ENCODE measurements at regions not wholly inside any gene's neighbourhood (a gene's known extent, or its start where the extent isn't known, plus 50 kb on each side); places are given as distances from the start of the nearest gene placed in this dataset.

DNA sequence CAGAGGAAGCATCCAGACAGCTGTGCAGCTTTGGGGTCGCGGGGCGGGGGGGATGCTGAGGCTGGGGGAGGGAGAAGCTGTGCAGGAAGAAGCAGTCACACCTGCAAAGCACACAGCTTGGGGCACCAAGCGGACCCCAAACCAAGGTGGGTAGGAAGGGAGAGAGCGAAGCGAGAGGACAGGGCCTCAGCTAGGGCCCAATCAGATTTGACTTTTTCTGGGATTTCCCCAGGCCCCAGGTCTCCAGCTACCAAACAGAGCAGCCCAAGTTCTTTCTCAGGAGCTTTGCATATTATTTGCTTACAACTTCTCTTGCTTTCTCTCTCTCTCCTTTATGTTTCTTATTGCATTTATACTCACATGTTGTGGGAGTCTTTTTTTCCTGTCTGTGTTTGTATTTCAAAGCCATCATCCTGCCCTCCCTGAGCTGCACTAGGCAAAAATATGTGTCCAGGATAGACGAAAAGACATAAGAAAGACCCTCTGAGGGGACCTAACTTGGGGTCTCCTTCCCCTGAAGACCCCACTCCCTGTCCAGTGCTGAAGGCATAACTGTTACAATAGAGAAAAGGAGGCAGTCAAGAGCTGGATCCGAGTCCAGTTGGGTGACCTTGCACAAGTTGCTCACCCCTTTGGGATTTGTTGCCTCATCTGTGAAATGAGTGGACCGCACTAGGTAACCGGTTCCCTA lies 50.6 kb upstream of the SMNDC1 start:
- no peak for DNase-seq (ENCODE audit: low spot score)

DNA sequence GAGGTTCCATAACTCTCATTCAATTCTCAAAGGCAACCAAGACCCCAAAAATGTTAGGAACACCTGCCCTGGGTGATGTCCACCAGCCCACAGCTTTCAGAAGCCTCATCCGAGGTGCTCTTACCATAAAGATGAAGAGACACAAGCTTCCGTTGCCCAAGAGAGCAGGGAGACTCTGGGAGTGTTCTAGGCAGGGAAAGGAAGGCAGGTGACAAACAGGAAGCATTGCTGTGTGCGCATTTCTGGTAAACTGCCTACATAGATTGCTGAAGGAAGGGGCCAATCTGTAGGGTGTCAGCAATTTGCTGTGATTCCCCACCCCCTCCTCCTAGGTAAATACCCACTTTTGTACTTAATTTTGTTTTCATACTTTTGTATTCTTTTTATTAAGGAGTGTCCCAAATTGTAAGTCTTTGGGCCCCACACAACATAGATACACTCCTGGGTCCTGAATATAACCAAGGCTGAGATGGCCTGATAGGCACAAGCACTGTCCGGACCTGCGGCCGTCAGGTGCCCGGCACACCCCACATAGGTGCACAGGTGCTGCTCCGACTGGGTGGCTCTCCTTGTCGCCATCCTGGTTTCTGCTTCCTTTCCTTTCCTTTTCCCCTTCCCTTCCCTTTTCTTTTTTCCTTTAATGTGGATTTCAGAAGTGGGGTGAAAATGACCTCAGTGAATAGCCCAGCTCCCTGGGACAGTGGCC lies 51.4 kb upstream of the SMNDC1 start:
- DNase-seq (ENCODE audit: low spot score) = no peak

DNA sequence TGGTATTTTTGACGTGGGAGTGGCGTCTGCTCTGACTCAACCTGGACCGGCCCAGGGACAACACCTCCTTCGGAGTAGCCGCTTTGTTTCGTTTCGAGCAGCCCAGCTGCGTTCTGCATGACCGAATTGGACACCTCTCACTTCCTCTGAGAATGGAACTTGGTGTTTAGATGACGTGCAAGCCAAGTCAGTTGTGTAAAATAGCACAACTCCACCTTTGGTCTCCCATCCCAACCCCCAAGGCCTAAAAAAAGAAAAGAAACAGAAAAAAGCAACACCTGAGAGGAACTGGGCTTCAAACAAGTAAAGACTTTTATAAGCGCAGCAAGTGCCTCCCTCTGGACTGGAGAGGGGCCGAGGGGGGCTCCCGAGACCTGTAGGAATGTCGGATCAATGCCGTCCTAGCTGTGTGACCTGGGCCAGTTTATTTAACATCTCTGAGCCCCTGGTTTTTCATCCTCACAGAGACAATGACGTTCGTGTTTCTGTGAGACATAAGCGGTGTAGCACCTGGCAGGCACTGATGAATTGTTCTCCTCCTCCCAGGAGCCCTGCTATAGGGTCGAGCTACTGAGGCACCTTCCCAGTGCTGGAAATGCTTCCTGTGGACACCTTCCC lies 52.0 kb upstream of the SMNDC1 start:
- DNase-seq (ENCODE audit: low spot score) = no peak

DNA sequence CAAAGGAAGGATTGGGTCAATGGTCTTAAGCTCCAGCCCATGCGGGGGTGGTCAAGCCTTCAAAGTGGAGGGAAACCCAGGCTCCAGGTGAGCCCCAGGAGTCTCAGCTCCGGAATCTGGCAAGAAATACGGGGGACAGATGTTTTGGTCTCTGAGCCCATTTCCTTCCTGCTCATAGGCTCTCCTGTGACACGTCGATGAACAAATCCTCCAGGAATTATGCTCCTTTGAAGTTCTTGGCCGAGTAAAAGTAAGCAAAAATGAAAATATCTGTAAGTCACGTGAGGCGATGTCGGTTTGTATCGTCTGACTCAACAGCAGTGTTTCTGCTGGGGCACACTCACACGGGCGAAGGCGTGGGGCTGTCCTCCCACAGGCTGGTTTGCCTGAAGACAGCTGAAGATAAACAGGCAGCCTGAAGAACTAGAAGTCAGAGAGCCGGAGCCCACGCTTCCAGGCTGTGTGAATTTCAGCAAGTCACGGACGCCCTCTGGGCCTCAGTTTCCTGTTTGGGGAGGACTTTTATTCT lies 52.6 kb upstream of the SMNDC1 start:
- DNase-seq (ENCODE audit: low spot score) = peak; percentile 92

DNA sequence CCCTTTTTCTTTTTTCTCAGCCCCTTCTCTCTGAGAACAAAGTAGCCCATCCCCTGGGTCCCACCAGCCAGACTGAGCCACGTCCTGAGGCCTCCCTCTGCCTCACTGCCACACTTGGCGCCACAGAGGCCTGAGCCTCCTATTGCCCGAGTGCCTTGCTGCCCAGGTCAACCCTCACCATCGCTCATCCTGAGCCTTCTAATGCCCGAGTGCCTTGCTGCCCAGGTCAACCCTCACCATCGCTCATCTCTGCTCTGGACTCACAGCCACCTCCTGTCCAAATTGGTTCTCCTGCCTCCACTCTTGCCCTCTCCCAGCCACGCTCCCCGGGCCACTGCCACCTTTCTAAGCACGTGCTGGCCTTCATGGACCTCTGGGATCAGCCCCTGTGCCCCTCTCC lies 53.2 kb upstream of the SMNDC1 start:
- DNase-seq (ENCODE audit: low spot score) = no peak

DNA sequence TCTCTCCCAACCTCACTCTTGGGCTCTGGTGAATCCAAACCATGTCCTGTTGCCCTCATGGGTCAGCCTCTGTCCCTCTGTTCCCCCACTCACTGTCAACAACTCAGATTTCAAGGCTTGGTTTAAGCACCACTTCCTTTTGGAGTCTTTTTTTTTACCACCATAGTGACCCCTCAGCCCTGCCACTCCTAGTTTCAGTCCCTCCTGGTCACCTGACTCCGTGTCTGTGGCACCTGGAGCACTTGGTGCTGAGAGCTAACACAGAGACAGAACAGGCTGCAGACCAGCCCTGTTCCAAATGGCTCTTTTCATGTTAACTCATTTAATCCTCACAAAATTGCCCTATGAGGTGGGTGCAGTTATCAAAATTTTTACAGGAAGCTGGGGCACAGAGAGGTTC lies 53.6 kb upstream of the SMNDC1 start:
- DNase-seq (ENCODE audit: low spot score) = no peak

DNA sequence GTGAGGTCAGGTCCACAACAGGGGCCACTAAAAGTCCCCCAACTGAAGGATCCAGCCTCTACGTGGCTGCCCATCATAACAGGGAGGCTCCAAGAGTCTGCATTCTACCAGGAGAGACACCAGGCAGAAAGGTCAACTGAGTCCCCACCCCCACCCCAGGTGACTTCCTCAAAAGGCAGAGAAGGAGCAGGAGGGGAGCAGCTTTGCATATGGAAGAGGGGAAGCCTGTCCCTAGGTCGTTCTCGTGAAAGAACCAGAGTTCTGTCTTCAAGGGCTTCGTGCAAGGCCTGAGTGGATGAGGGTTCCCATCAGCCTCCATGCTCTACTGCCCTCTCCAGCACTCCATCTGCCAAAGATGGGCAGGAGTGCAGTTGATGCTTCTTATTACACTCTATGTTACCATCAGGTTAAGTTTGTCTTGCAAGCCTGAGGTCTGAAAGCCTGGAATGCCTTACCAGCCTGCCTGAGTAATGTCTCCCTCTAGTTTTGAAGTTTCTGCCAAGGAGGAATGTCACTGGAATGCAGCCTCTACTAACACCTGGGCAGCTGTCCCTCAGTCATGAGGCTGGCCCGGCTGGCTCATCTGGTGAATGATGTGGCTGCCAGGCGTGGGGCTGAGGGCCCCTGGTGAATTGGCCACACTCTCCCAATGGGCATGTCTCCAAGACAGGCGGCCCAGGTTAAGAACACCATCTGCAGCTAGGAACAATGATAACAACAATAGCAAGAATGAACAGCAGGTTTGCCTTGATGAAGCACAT lies 54.3 kb upstream of the SMNDC1 start:
- DNase-seq (ENCODE audit: low spot score) = peak; percentile 40

DNA sequence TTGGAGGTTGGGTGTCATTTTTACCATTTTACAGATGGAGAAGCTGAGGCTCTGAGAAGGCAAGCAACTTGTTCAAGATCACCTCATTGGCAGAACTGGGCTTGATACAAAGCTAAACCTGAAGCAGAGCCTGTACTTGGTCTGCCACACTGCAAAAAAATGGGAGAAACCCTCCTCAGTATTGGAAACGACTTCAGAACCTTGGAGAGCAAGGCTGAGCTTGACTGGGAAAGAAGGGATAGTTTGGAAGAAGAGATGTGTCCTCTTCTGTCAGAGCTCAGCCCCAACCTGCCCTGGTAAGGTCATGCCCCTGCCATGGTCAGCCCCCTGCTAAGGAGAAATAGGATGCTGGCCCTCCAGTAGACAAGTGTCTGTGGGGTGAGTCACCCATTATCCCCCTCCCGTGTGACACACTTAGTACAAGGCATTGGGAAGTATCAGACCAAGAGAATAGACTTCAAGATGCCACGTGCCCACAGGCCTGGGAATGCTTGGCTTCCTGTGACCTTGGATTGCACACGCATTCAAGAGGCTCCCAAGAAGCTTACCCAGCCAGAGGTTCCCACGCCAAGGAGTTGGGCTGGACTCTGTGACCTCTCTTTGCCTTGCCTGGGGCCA lies 56.2 kb upstream of the SMNDC1 start:
- no peak for DNase-seq (ENCODE audit: low spot score)

DNA sequence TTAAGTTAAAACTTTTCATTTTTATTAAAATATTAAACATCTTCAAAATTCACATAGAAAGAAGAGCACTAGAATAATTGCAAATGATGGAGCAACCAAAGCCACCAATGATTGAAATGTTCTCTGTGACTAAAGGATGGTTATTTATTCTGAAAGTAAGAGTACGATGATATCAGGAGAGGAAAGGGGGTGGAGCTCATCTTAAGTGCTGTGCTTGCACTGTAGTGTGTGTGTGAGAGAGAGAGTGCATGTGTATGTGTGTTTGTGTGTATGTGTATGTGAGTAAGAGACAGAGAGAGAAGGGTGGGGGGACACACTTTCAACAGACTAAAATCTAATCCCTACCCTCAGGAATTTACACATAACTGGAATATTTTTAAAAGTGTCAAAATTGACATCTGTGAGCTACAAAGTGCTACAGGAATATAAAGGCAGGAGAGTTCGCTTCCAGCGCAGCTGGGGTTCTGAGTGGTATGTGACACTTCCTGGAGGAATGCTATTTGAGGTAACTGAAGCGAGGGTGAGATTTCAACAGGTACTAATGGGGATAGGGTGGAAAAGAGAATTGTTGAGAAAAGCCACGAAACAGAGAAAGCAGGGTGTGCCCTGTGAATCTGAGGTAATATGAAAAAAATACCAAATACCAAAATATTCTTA lies 57.2 kb upstream of the SMNDC1 start:
- no peak for DNase-seq (ENCODE audit: low spot score)

DNA sequence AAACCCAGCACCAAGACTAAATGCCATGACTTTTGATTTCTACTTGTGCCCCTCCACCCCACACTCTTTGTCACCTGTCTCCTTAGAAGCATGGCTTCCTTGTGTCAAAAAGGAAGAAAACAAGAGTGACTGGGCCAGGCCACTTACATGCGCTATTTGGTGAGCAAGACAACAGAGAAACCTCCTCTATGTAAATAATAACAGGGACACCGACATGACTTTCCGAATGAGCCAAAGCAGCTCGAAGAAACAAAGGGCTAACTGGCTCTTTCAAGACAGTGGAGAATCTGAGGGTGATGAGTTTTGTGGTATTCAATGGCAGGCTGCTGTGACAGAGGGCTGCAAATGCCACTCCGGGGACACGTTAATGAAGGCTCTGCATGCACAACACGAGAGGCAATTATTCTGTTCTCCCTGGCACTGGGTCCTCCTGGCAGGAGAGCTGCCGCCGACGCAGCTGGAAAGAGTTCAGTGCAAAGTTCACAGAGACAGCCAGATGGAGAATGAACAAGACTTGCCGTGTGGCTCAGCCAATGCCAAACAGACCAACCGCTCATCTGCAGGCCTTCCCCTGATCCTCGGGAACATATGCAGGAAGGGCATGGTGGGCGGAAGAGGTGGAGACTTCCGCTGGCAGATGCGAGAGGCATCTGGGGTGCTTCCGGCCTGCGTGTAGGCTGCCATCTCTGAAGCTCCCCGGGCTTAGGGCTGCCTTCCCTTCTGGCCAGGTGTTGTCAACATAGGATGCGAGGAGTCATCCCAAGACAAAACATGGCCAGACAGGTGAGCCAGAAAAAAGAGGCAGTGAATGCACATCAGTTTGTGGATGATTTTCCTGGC lies 59.1 kb upstream of the SMNDC1 start:
- DNase-seq (ENCODE audit: low spot score) = no peak

DNA sequence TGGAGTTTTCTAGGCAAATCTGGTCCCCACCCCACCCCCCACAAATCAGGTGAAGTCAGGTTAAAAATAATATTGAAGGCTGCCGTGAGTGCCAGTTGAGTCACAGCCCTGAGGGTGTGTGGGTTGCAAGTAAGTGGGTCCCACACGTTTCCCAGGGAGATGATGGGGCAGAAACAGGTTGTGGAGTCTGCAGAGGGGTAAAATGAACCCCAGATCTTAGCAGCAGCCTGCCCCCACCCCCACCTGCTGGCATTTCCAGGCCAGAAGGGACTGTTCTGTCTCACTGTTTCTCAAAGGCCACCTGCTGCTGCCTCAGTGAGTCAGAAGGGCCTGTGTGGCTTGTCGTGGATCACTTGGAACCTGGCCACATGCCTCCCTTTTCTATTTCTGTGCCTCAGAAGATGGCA lies 59.8 kb upstream of the SMNDC1 start:
- no peak for DNase-seq (ENCODE audit: low spot score)

DNA sequence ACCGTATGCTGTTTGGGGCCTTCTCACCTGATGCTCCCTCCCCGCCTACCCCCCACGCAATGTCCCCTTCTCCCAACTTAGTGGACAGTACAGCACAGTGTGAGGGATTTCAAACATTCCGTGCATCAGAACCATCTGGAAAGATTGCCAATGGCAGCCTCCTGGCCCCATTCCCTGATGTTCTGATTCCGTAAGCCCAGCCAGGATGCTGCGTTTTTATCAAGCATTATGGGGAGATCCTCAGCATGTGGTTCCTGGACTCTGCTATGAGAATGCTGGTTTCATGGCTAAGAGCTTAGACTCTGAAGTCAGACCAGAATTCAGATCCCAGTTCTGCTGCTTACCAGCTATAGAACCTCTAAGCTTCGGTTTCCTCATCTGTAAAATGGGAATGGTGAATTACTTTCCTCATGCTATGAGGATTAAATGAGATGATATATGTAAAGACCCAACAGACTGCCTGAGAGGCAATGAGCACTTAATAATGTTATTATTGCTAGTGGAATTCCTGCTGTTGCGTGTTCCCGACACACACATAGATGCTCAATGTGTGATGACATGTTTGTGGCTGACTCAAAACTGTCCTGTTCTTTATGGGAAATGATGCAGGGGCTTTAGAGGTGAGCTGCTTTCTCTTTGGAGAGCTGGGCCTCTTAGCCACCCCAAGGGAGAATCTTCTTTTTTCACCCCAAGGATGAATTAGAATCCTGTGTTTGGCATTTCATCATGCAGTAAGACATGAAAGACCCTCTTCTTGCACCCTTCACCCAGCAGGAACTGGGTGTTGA lies 60.8 kb upstream of the SMNDC1 start:
- no peak for DNase-seq (ENCODE audit: low spot score)

DNA sequence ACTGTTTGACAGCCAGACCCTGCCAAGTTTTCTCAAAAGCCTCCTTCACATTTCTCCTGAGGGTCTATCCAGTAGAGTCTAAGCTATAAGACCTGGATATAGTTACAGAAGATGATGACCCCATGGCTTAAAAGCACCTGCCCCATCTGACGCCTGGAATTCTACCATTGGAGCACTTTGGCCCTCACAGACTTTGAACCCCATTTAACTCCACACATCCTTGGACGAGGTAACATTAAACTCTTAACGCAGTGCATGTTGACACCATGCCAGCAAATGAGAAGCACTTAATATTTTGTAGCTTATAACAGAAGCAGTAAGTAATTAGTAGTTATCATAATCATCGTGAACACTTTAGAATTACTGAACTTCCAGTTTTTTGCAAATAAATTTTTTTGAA lies 61.9 kb upstream of the SMNDC1 start:
- DNase-seq (ENCODE audit: low spot score) = no peak

DNA sequence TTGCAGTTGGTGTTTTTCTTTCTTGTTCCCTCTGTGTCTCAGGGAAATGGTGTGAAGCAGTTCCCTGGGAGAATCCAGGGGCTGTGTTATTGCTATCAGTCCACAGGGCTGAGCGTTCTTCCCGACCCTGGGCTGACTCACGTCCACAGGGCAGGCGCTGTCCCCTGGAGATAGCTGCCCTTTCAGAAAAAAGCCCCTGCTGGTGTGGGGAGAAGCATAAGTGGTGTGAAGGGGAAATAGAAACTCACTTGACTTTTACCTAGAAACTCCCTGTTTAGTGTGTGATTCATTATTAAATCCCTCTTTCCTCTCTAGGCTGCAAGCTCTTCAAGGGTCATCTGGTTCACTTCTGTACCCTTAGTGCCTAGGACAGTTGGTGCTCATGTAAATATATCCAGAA lies 63.3 kb upstream of the SMNDC1 start:
- no peak for DNase-seq (ENCODE audit: low spot score)

DNA sequence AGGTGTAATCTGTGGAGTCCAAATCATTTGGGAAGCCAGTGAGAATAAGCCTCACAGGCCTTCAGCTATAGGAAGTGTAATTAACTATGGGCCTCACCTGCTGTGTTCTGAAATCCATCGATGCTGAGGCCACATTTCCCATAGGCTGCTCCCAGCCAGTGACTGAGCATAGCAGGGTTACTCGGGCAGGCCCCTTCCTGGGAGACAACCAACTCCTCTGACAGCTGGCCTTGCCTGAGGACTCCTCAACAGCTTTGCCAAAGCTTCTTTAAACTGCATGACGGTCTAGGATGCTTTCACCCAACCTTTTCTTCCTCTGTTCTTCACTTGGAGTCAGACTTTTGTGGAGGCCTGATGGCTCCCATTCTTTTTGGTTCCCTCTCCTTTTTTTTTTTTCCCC lies 63.8 kb upstream of the SMNDC1 start:
- no peak for DNase-seq (ENCODE audit: low spot score)

DNA sequence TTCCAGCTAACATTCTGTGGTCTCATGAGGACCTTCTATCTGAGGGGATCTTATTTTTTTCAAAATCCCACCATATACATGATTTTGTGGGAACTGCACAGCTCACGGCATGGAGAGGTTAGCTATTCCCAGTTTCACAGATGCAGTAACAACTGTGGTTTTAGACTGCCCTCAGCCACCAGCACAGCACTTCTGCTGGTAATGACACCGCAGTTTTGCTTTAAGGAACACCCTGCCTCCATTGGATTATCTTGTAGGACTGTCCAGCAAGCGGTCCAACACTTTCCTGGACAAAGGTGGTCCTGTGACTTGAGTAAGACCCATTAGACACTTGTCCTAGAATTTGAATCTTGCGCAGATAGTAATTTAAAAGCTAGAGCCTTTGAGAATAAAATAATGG lies 65.3 kb upstream of the SMNDC1 start:
- no peak for DNase-seq (ENCODE audit: low spot score)

DNA sequence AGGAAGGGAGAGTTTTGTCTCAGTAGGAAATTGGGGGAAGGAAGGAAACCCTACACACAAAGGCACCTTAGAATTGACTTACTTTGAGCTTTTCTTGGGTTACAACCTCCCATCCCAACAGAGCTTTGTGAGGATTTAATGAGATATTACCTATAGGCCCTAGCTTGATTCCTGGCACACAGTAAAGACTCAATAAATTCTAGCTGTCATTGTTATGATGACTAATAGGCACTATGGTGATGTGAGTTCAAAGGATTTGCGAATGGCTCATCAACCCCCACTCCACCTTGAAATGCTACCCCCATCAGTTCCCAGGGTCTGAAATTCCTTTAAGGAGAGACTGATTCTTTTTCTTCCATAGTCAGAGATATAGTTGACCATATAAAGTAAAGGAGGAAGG lies 67.9 kb upstream of the SMNDC1 start:
- no peak for DNase-seq (ENCODE audit: low spot score)

DNA sequence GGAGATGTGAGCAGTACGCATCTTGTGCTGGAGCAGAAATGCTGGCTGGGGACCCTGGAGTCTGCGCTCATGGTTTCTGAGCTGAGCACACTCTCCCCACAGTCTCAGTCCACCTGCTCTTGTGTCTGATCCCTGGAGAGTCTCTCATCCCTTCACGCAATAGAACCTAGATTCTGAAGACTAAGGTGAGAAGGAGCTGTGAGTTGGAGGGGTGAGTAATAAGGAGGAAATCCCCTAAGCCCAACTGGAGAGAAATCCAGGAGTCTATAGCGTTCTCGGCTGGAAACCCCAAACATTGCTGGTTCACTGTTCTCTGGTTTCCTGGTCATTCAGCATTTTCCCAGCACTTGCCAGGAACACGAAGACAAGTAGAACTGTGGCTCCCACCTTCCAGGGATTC lies 68.3 kb upstream of the SMNDC1 start:
- DNase-seq (ENCODE audit: low spot score) = no peak

DNA sequence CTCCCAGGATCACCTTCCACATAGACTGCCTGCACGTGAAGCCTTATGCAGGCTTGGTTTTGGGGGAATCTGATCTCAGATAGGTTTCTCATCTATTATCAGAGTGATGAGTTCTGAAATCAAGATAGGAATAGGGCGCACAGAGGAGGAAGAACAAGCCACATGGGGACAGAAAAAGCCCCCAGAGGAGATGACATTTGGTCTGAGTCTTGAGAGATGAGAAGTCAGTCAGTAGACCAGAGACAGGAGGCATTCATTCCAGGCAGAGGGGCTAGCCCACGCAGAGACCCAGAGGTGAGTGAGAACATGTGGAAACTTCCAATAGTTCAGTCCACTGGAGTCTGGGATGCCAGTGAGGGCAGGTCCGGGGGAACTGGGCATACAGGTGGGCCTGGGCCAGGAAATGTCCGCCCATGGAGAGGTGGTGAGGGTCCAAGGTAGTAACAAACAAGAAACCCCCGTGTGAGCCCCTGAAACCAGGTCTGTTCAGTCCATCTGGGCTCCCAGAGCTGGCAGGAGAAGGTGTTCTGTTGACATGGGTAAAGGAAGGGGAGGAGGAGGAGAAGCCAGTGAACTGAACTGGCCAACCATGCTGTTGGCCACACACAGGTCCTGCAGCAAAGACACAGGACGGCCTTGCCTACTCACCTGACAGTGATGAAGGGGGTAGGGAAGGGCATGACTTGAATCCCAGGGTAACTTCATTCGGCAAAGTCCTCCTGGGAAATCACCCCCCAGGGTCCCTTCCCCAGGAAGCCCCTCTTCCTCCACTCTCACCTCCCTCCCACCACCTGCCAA lies 69.3 kb upstream of the SMNDC1 start:
- no peak for DNase-seq (ENCODE audit: low spot score)
